GM10248 (cell line): ENCODE measurements at regions not wholly inside any gene's neighbourhood (a gene's known extent, or its start where the extent isn't known, plus 50 kb on each side); places are given as distances from the start of the nearest gene placed in this dataset.
"Not testable (repeated sequence)": the region's sequence is repeated elsewhere in the genome, so short reads cannot be mapped to it uniquely, and the experiment has no call there.

Experiments used
- CTCF ChIA-PET: fragments of 300-600 bp; sonication (Branson Sonifier 250); formaldehyde crosslinking; extraction: SDS; loops from one replicate; lab custom pipeline; 2021; ENCODE audit warnings: antibody characterized with exemption; lab: Yijun Ruan, JAX
- POLR2A ChIA-PET: fragments of 350-650 bp; sonication (Branson Sonifier 250); formaldehyde crosslinking; extraction: SDS; loops from one replicate; lab custom pipeline; 2020; ENCODE audit warnings: antibody characterized with exemption; lab: Yijun Ruan, JAX
- DNase-seq: peaks from one replicate; pipeline ENCODE4 v3.0.0; 2012; ENCODE audit errors: extremely low spot score
- TF ChIP-seq, protein P1 (sequence below): IDR thresholded peaks from 2 replicates; pipeline ENCODE4 v1.5.1; 2012; ENCODE audit warnings: mild to moderate bottlenecking, low read depth; ENCODE audit errors: extremely low read depth, missing control alignments, control extremely low read depth

GRCh38 chr7:24388212-24388611 lies 104.2 kb downstream of the NPY start:
- ChIA-PET POLR2A (no interaction called here), CTCF (interaction anchor here (1.7 to 2.1 kb wide), 3 partner anchors 13 to 76 kb away, joined by 3 to 9 read pairs (median 4); no protein-coding TSS in a partner anchor)
- TF ChIP-seq, protein P1, sequence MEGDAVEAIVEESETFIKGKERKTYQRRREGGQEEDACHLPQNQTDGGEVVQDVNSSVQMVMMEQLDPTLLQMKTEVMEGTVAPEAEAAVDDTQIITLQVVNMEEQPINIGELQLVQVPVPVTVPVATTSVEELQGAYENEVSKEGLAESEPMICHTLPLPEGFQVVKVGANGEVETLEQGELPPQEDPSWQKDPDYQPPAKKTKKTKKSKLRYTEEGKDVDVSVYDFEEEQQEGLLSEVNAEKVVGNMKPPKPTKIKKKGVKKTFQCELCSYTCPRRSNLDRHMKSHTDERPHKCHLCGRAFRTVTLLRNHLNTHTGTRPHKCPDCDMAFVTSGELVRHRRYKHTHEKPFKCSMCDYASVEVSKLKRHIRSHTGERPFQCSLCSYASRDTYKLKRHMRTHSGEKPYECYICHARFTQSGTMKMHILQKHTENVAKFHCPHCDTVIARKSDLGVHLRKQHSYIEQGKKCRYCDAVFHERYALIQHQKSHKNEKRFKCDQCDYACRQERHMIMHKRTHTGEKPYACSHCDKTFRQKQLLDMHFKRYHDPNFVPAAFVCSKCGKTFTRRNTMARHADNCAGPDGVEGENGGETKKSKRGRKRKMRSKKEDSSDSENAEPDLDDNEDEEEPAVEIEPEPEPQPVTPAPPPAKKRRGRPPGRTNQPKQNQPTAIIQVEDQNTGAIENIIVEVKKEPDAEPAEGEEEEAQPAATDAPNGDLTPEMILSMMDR: no peak
- no peak for DNase-seq

DNA sequence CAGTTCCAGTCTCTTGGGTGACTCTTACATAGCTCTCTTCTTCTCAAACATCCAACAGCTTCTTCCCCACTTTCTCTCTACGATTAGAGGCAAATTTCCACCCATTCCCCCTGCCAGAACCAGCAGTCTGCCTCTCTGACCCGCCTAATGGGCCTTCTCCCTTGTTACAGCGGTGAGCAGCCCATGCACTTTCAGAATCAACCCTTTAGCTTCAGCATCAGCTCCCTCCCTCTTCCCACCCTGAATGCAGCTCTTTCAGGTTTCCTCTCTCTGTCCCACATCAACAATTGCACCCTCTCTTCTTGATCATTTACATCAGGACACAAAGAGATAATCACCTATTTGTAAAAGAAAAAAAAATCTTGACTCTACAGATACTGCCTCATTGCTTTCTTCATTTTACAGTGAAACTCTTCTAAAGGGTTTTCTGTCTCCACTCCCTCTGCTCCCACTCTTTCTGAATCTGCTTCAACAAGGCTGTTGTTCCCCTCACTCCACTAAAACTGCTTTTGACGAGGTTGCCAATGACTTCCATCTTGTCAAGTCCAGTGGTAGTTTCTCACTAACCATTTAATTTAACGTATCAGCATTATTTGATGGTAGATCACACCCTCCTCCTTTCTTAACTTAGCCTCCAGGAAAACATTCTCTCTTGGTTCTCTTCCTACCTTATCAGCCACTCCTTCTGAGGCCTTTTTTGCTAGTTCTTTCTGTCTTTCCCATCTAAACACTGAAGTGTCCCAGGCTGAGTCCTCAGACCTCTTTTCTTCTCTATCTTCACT lies 106.6 kb downstream of the NPY start:
- ChIA-PET POLR2A (no interaction called here), CTCF (interaction anchor here (1.1 to 3.6 kb wide), 4 partner anchors 9 to 269 kb away, joined by 3 to 20 read pairs (median 3); no protein-coding TSS in a partner anchor)
- TF ChIP-seq, protein P1: no peak
- no peak for DNase-seq

DNA sequence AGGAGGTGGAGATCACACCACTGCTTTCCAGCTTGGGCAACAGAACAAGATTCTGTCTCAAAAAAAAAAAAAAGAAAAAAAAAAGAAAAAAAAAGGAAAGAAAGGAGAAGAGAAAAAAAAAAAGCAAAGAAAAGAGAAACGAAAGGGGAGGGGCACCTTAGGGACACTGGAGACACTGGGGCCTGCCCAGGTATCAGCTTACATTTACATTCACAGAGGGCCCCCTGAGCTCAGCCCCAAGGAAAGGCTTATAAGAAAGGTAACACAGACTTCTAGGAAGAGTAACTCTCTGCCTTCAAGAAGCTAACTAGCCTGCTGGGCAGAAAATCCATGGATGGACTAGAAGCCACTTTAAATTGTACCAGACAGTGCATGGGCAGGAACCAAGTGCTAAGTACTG lies 108.8 kb downstream of the NPY start:
- TF ChIP-seq, protein P1: no peak
- no peak for DNase-seq
- ChIA-PET CTCF (interaction anchor here (1.3 to 3.6 kb wide), 2 partner anchors 11 to 273 kb away, joined by 4 to 20 read pairs; no protein-coding TSS in a partner anchor), POLR2A (no interaction called here)

GRCh38 chr7:24395512-24395911 lies 111.5 kb downstream of the NPY start:
- POLR2A ChIA-PET: no interaction called here
- CTCF ChIA-PET: interaction anchor here (0.9 to 1.2 kb wide), 3 partner anchors 10 to 181 kb away, joined by 3 to 4 read pairs (median 3); no protein-coding TSS in a partner anchor
- TF ChIP-seq, protein P1: no peak
- DNase-seq: no peak

DNA sequence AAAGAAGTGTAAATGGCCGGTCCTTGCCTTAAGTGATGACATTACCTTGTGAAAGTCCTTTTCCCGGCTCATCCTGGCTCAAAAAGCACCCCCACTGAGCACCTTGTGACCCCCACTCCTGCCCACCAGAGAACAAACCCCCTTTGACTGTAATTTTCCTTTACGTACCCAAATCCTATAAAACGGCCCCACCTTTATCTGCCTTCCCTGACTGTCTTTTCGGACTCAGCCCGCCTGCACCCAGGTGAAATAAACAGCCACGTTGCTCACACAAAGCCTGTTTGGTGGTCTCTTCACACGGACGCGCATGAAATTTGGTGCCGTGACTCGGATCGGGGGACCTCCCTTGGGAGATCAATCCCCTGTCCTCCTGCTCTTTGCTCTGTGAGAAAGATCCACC lies 112.4 kb downstream of the NPY start:
- CTCF ChIA-PET: interaction anchor here (0.9 to 1.2 kb wide), 2 partner anchors 14 to 180 kb away, joined by 3 read pairs; no protein-coding TSS in a partner anchor

GRCh38 chr7:24401628-24402593 lies 117.9 kb downstream of the NPY start:
- POLR2A ChIA-PET: no interaction called here
- DNase-seq: peak; percentile 33
- CTCF ChIA-PET: no interaction called here
- TF ChIP-seq, protein P1: peak; percentile 53

More for the DNA sequence above, 112.4 kb downstream of the NPY start:
- POLR2A ChIA-PET, DNase-seq: not testable (repeated sequence)
